Ovary (tissue), 7 donors: ENCODE measurements at regions not wholly inside any gene's neighbourhood (a gene's known extent, or its start where the extent isn't known, plus 50 kb on each side); places are given as distances from the start of the nearest gene placed in this dataset.

ENCODE experiments used
- DNase-seq, 5 donors: peaks; one replicate each; pipeline ENCODE4 v3.0.0-alpha.2; 2019 to 2020
- H3K27ac ChIP-seq, 2 donors: fragments of 200-600 bp; one replicate each; pipeline versions ENCODE4 v1.5.1 to v1.8.0; 2019 to 2022
- H3K27me3 ChIP-seq: fragments of 200-600 bp; one replicate; pipeline ENCODE4 v1.8.0; 2022
- H3K36me3 ChIP-seq: fragments of 200-600 bp; sonication (generic); one replicate; pipeline ENCODE4 v1.5.1; 2019
- H3K4me1 ChIP-seq: one replicate; pipeline ENCODE4 v1.8.1; 2013; ENCODE audit warnings: mild to moderate bottlenecking, moderate library complexity; ENCODE audit not compliant: insufficient read depth
- H3K4me3 ChIP-seq: fragments of 200-600 bp; sonication (generic); one replicate; pipeline ENCODE4 v1.5.1; 2017
- H3K9me3 ChIP-seq, 2 donors: fragments of 200-600 bp in 1 of 2; sonication (generic) in 1 of 2; one replicate each; pipeline versions ENCODE4 v1.5.1 to v1.8.1; 2013 to 2019; ENCODE audit warnings: mild to moderate bottlenecking in 1 of 2, moderate library complexity in 1 of 2
- EP300 ChIP-seq: sonication (generic); formaldehyde crosslinking; IDR thresholded peaks from one replicate; pipeline ENCODE4 v1.6.1; 2017; ENCODE audit warnings: antibody characterized with exemption
- POLR2A ChIP-seq: fragments of 450-650 bp; IDR thresholded peaks from one replicate; pipeline ENCODE4 v1.6.1; 2017; ENCODE audit warnings: antibody characterized with exemption, mild to moderate bottlenecking, moderate library complexity
- WGBS, 3 donors: extraction: QIAGEN DNeasy Blood & Tissue Kit in 1 of 3; methylation state at CpG; one replicate each; pipeline versions ENCODE4 v1.1.5 to v1.1.7; 2013 to 2017; 5-methylcytosine and 5-hydroxymethylcytosine counted together
- intact Hi-C, 4 donors: fragments of 100-400 bp; cut with DNase I; formaldehyde crosslinking; loops; one replicate each; pipeline versions ENCODE4 v1.11.0 to v1.15.1; 2022 to 2023
- TF ChIP-seq, protein P1 (sequence below), 3 donors: fragments of 450-650 bp in 2 of 3; fragments of 200-600 bp in 1 of 3; IDR thresholded peaks; one replicate each; pipeline versions ENCODE4 v1.5.1 to v1.8.0; 2016 to 2022; ENCODE audit warnings: antibody characterized with exemption in 3 of 3, mild to moderate bottlenecking in 1 of 3
- donor health status: DM: no; HTN: no; CAD: no; lungs with moderate emphysema.
- donor health status: DM: no; HTN: no; CAD: no.
- donor health status: Bipolar disorder and iron deficiency.
- donor health status: DM: no; HTN: no; CAD: no.
- donor health status: DM: yes; HTN: yes; CAD: no.

DNA sequence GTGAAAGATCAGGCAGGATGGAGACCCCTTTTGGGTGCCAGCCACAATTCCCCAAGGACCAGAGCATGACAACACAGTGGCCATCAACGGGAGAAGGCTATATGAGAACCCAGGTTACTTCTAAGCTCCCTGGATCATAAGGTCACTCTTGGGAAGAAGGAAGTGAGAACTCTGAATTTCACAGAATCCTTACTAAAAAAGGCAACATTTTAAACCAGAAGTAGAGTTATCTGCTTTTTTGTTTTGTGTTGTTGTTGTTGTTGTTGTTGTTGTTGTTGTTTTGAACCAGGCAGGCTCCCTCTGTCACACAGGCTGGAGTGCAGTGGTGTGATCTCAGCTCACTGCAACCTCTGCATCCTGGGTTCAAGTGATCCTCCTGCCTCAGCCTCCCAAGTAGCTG is 107.4 kb upstream of the TNFAIP3 start:
- WGBS, 3 donors, result 92 to 94% (median 93%) methylated on average over 1 of the region's 1 CpG
- Histone ChIP-seq H3K4me3 (no peak overlapping the region), H3K36me3 (no peaks in the 10 kb centered on the region), H3K4me1 (no peaks in the 10 kb centered on the region), H3K9me3 (no peaks in the 10 kb centered on the region), H3K27ac (no peak overlapping the region), H3K27me3 (no peaks in the 10 kb centered on the region)
- DNase-seq, result no peak
- intact Hi-C loops, result no loop called here
- TF ChIP-seq POLR2A (no peak), EP300 (no peak)
- TF ChIP-seq, protein P1, sequence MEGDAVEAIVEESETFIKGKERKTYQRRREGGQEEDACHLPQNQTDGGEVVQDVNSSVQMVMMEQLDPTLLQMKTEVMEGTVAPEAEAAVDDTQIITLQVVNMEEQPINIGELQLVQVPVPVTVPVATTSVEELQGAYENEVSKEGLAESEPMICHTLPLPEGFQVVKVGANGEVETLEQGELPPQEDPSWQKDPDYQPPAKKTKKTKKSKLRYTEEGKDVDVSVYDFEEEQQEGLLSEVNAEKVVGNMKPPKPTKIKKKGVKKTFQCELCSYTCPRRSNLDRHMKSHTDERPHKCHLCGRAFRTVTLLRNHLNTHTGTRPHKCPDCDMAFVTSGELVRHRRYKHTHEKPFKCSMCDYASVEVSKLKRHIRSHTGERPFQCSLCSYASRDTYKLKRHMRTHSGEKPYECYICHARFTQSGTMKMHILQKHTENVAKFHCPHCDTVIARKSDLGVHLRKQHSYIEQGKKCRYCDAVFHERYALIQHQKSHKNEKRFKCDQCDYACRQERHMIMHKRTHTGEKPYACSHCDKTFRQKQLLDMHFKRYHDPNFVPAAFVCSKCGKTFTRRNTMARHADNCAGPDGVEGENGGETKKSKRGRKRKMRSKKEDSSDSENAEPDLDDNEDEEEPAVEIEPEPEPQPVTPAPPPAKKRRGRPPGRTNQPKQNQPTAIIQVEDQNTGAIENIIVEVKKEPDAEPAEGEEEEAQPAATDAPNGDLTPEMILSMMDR (IDR thresholded peaks at IDR 0.05), result no peak

DNA sequence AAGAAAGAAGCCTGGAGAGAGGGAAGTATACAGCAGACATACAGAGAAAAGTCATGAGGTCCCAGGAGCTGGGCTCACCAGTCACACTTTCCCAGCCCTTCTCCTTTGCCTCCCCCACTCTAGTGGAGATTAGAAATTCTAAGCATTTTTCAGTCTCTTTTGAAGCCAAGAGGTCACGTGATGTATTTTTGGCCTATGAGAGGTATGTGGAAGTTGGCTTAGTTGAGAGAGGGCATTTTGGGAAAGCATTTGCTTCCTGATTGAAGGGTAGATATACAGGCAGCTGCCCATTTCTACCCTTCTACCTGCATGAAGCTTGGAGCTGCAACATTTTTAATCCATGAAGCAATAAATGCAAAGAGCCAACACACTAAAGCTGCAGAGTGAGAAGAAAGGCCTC is 106.0 kb upstream of the TNFAIP3 start:
- Histone ChIP-seq H3K4me1 (no peaks in the 10 kb centered on the region), H3K27ac (no peak overlapping the region), H3K9me3 (no peaks in the 10 kb centered on the region), H3K36me3 (no peaks in the 10 kb centered on the region), H3K27me3 (no peaks in the 10 kb centered on the region), H3K4me3 (no peak overlapping the region)
- no peak for TF ChIP-seq POLR2A
- TF ChIP-seq, protein P1 (IDR thresholded peaks at IDR 0.05), result no peak
- no peak for TF ChIP-seq EP300
- intact Hi-C loops, result no loop called here
- 52 to 63% (median 63%) methylated on average over 1 of the region's 1 CpG for WGBS, 3 donors
- DNase-seq, result no peak

DNA sequence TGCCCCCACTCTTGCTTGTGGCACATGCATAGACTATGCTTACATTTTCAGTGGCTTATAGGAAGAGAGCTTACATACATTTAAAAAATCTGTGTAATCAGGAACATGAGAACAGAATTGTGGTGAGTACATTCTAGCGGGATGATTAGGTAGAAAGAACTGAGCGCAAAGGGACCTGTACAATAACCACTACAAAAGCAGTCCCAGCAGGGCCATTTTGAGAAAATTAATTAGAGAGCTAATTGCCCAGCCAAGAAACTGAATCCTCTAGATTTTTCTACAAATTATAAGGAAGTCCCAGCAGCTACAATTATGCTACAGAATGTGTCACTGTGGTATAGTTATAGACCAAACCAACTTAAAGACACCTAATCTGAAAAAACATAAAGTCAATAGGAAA is 105.6 kb upstream of the TNFAIP3 start:
- intact Hi-C loops, result no loop called here
- Histone ChIP-seq H3K4me3 (no peak overlapping the region), H3K9me3 (no peaks in the 10 kb centered on the region), H3K27me3 (no peaks in the 10 kb centered on the region), H3K36me3 (no peaks in the 10 kb centered on the region), H3K4me1 (no peaks in the 10 kb centered on the region), H3K27ac (no peak overlapping the region)
- DNase-seq, result no peak
- TF ChIP-seq POLR2A (no peak), EP300 (no peak)
- 70 to 77% (median 72%) methylated on average over 2 of the region's 2 CpGs for WGBS, 3 donors

DNA sequence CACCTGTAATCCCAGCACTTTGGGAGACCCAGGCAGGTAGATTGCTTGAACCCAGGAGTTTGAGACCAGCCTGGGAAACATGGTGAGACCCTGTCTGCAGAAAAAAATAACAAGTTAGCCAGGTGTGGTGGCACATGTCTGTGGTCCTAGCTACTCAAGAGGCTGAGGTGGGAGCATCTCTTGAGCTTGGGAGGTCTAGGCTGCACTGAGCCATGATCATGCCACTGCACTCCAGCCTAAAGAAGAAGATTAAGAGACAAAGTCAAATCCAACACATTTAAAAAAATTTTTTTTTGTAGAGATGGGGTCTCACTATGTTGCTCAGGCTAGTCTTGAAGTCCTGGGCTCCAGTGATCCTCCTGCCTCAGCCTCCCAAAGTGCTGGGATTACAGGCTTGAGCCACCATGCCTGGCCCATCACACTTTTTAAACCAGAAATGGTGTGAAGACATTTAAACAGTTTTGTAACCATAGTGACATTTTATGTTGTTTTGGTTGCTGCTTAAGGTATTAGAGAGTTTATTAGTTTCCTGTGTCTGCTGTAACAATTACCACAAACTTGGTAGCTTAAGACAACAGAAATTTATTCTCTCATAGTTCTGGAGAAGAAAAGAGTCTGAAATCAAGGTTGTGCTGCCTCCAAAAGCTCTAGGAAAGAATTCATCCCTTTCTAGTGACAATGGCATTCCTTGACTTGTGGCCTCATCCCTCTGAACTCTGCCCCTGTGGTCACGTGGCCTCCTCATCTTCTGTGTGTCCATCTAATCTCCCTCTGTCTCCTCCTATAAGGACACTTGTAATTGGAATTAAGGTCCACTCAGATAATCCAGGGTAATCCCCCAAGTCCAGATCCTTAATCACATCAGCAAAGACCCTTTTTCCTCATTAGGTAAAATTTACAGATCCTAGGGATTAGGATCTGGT is 104.6 kb upstream of the TNFAIP3 start:
- no peak for DNase-seq
- intact Hi-C loops, result no loop called here
- Histone ChIP-seq H3K9me3 (no peaks in the 10 kb centered on the region), H3K27me3 (no peaks in the 10 kb centered on the region), H3K27ac (no peak overlapping the region), H3K4me3 (no peak overlapping the region), H3K4me1 (no peaks in the 10 kb centered on the region), H3K36me3 (no peaks in the 10 kb centered on the region)
- TF ChIP-seq POLR2A (no peak), EP300 (no peak)
- TF ChIP-seq, protein P1 (IDR thresholded peaks at IDR 0.05), result no peak
- WGBS, 3 donors, result 81 to 93% (median 92%) methylated on average over 1 of the region's 1 CpG

DNA sequence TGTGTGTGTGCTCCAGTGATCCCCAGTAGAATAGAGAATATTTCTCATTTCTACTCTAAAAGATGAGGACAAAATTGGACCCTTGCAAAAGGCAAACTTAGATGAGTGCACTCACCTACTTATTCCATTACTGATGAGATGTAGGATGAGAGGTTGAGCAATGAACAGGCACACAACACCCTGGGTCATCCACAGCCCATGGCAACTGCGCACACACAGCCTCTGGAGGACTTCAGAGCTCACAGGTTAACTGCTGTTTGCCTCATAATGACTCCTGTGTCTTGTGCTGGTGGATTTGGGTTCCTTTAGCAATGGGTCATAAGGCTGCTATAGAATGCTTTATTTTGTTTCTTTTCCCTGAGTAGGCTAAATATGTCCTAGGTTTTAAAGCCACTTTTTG is 103.6 kb upstream of the TNFAIP3 start:
- H3K36me3 ChIP-seq, result no peaks in the 10 kb centered on the region
- no peak overlapping the region for H3K4me3 ChIP-seq
- 100% methylated on average over 1 of the region's 1 CpG for WGBS, 3 donors
- no peak for DNase-seq
- no peaks in the 10 kb centered on the region for H3K27me3 ChIP-seq
- H3K9me3 ChIP-seq, result no peaks in the 10 kb centered on the region
- H3K4me1 ChIP-seq, result no peaks in the 10 kb centered on the region
- TF ChIP-seq POLR2A, result no peak
- TF ChIP-seq, protein P1 (IDR thresholded peaks at IDR 0.05), result no peak
- no peak for TF ChIP-seq EP300
- intact Hi-C loops, result no loop called here
- H3K27ac ChIP-seq, result no peak overlapping the region
